Left lung (tissue), 4 donors: ENCODE measurements at regions not wholly inside any gene's neighbourhood (a gene's known extent, or its start where the extent isn't known, plus 50 kb on each side); places are given as distances from the start of the nearest gene placed in this dataset.
A peak's percentile ranks its signal among the peaks of the same experiment; 100 is the strongest.

Experiments
- ATAC-seq: fragments of 200-7000 bp; cut with Tn5 transposase; one replicate; pipeline ENCODE4 v1.9.1; 2020; ENCODE audit warnings: moderate library complexity
- DNase-seq, 4 donors: peaks; one replicate each; pipeline ENCODE4 v3.0.0-alpha.2; 2013 to 2020
- H3K27ac ChIP-seq, 2 donors: fragments of 200-600 bp; sonication (generic) in 1 of 2; one replicate each; pipeline versions ENCODE4 v1.5.0 to v1.8.0; 2020 to 2021
- H3K27me3 ChIP-seq, 2 donors: fragments of 200-600 bp; sonication (generic) in 1 of 2; one replicate each; pipeline versions ENCODE4 v1.5.0 to v1.8.0; 2020 to 2021
- H3K36me3 ChIP-seq, 2 donors: fragments of 200-600 bp; sonication (generic) in 1 of 2; one replicate each; pipeline versions ENCODE4 v1.5.0 to v1.8.0; 2020 to 2021
- H3K4me1 ChIP-seq, 2 donors: fragments of 200-600 bp; one replicate each; pipeline ENCODE4 v1.8.0; 2021
- H3K4me3 ChIP-seq, 2 donors: fragments of 200-600 bp; sonication (generic) in 1 of 2; one replicate each; pipeline versions ENCODE4 v1.5.0 to v1.8.0; 2020 to 2021; ENCODE audit warnings: mild to moderate bottlenecking in 1 of 2
- H3K9me3 ChIP-seq, 2 donors: fragments of 200-600 bp; sonication (generic) in 1 of 2; one replicate each; pipeline versions ENCODE4 v1.5.0 to v1.8.0; 2020 to 2021
- intact Hi-C, 2 donors: fragments of 100-400 bp; cut with DNase I; formaldehyde crosslinking; loops; one replicate each; pipeline versions ENCODE4 v1.11.2 to v1.14.2; 2022
- TF ChIP-seq, protein P1 (sequence below), 2 donors: fragments of 200-600 bp; sonication (generic) in 1 of 2; IDR thresholded peaks; one replicate each; pipeline versions ENCODE4 v1.5.0 to v1.8.0; 2021; ENCODE audit warnings: antibody characterized with exemption in 2 of 2
- donor health status: DM: no; HTN: yes; CAD: no.
- donor health status: DM: no; HTN: no; CAD: no.

DNA sequence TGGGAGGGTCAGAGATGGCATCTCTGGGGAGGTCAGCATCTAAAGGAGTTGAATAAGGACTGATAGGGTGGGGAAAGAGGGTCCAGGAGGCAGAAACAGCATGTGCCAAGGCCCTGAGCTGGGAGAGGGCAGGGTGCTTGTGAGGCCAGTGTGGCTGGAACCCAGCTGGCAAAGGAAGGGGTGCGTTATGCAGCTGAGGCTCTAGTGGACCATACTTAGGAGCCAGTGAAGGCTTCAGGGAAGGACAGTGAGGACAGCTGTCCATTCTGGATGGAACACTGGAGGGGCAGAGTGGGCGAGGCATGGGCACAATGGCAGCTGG, 57.1 kb upstream of the RPL11 start:
- ATAC-seq (no peak), DNase-seq (no peak)
- Histone ChIP-seq H3K4me1 (peaks cover 0 to 20% of the 10 kb centered on the region in 2 donors), H3K4me3 (no peak overlapping the region), H3K27ac (peak overlapping the region; percentile 67 to 78), H3K9me3 (no peaks in the 10 kb centered on the region), H3K36me3 (no peaks in the 10 kb centered on the region), H3K27me3 (no peaks in the 10 kb centered on the region)
- TF ChIP-seq, protein P1, sequence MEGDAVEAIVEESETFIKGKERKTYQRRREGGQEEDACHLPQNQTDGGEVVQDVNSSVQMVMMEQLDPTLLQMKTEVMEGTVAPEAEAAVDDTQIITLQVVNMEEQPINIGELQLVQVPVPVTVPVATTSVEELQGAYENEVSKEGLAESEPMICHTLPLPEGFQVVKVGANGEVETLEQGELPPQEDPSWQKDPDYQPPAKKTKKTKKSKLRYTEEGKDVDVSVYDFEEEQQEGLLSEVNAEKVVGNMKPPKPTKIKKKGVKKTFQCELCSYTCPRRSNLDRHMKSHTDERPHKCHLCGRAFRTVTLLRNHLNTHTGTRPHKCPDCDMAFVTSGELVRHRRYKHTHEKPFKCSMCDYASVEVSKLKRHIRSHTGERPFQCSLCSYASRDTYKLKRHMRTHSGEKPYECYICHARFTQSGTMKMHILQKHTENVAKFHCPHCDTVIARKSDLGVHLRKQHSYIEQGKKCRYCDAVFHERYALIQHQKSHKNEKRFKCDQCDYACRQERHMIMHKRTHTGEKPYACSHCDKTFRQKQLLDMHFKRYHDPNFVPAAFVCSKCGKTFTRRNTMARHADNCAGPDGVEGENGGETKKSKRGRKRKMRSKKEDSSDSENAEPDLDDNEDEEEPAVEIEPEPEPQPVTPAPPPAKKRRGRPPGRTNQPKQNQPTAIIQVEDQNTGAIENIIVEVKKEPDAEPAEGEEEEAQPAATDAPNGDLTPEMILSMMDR (IDR thresholded peaks at IDR 0.05), result no peak
- intact Hi-C loops, result loop anchor here in 1 of 2 donors (10.0 kb wide), 1 partner anchor 90 kb away; no protein-coding TSS in a partner anchor

DNA sequence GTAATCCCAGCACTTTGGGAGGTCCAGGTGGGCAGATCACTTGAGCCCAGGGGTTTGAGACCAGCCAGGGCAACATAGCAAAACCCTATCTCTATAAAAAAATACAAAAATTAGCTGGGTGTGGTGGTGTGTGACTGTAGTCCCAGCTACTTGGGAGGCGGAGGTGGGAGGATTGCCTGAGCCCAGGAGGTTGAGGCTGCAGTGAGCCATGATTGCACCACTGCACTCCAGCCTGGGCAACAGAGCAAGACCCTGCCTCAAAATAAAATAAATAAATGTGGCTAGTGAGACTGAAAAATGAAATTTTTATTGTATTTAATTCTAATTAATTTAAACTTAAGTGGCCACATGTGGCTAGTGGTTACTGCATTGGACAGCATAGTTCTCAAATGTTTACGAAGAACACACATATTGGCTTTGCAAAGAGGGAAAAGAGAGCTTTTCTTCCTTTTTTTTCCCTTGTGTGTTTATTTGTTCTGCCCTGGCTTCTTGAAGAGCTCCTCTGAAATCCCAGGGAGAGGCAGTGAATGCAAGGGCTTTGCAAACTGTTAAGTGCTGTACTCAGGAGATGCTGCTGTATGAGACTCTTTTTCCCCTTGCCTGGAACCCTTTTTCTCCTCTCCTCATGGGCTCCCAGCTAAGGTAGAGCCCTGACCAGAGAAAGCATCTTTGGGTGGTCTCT, 59.0 kb upstream of the RPL11 start:
- DNase-seq (no peak), ATAC-seq (no peak)
- intact Hi-C loops, result loop anchor here in 1 of 2 donors (10.0 kb wide), 1 partner anchor 88 kb away; no protein-coding TSS in a partner anchor
- no peaks in the 10 kb centered on the region for H3K36me3 ChIP-seq
- H3K4me1 ChIP-seq, result peaks cover 0 to 19% of the 10 kb centered on the region in 2 donors
- no peaks in the 10 kb centered on the region for H3K9me3 ChIP-seq
- TF ChIP-seq, protein P1 (IDR thresholded peaks at IDR 0.05), result no peak
- no peaks in the 10 kb centered on the region for H3K27me3 ChIP-seq
- no peak overlapping the region for H3K4me3 ChIP-seq
- no peak overlapping the region for H3K27ac ChIP-seq

DNA sequence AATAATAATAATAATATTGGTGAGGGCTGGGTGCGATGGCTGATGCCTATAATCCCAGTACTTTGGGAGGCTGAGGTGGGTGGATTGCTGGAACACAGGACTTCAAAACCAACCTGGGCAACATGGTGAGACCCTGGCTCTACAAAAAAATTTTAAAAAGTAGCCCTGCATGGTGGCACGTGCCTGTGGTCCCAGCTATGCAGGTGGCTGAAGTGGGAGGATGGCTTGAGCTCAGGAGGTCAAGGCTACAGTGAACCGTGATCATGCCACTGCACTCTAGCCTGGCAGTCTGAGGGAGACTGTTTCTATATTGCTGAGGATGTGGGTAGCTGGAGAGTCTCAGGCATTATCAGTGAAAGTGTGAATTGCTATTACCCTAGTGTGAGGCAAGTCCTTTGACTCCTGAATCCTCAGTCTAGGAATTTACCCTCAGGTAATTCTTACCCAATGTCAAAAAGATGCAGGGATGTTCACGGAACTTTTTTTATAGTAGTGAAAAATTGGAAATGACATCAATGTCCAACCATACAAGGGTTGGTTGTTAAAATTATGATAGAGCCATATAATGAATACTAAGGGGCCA, 61.8 kb upstream of the RPL11 start:
- DNase-seq, result no peak
- Histone ChIP-seq H3K4me1 (peaks cover 0 to 5% of the 10 kb centered on the region in 2 donors), H3K4me3 (no peak overlapping the region), H3K27me3 (no peaks in the 10 kb centered on the region), H3K36me3 (no peaks in the 10 kb centered on the region), H3K27ac (no peak overlapping the region), H3K9me3 (no peaks in the 10 kb centered on the region)
- ATAC-seq, result no peak
- TF ChIP-seq, protein P1 (IDR thresholded peaks at IDR 0.05), result no peak
- intact Hi-C loops, result loop anchor here in 1 of 2 donors (10.0 kb wide), 1 partner anchor 85 kb away; no protein-coding TSS in a partner anchor

DNA sequence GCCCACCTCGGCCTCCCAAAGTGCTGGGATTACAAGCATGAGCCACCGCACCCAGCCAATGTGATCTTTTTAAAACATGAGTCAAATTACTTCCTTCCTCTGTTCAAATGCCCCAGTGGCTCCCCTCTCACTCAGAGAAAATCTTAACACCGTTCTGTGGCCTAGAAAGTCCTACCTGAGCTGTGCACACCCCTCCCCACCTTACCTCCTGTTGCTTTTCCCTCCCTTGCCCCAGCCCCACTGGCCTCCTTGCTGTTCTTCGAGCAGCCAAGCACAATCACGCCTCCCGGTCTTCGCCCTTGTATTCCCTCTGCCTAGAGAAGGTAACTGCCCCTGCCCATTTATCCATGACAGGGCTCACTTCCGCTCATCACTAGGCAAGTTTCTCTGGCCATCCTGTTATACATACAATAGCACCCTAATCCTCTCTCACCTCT, 62.6 kb upstream of the RPL11 start:
- Histone ChIP-seq H3K9me3 (no peaks in the 10 kb centered on the region), H3K4me1 (no peaks in the 10 kb centered on the region), H3K4me3 (no peak overlapping the region), H3K27me3 (no peaks in the 10 kb centered on the region), H3K27ac (no peak overlapping the region), H3K36me3 (no peaks in the 10 kb centered on the region)
- intact Hi-C loops, result no loop called here
- ATAC-seq, result no peak
- TF ChIP-seq, protein P1 (IDR thresholded peaks at IDR 0.05), result no peak
- no peak for DNase-seq

DNA sequence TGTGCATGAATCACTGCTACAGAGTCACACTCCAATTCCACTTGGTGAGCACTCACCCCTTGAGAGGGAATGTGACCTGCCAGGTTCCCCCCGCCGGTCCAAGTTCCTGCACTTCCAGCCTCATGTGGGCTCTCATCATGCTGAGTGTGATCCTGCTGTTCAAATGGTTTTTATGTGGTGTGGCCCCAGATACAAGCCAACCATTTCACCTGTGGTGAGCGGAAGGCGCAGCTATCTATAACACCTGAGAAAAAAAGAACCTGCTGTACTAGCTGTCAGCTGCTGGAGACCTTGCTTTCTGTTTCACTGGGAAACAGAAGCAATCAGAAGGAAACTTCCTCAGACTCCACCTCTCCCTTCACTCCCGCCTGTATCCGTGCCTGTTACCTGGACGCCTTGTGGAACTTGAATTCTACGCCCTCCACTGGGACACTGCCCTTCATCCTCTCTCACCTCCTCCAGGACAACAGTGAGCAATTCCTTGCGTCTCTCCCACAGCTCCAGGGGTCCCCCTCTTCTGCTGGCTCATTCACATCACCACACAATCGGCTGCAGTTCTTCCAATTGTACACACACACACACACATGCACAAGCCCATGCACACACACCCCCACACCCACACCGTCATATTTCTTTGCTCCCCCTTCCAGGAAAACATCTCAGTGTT, 64.4 kb upstream of the RPL11 start:
- no peaks in the 10 kb centered on the region for H3K36me3 ChIP-seq
- no peaks in the 10 kb centered on the region for H3K9me3 ChIP-seq
- ATAC-seq (peak; percentile 84), DNase-seq (peak in 2 of 4 donors; percentile 45 to 59)
- H3K27me3 ChIP-seq, result no peaks in the 10 kb centered on the region
- intact Hi-C loops, result no loop called here
- no peak overlapping the region for H3K4me3 ChIP-seq
- TF ChIP-seq, protein P1 (IDR thresholded peaks at IDR 0.05), result no peak
- H3K27ac ChIP-seq, result peak overlapping the region in 1 of 2 donors; percentile 18
- H3K4me1 ChIP-seq, result no peaks in the 10 kb centered on the region
